T-helper 22 cell (primary cell): ENCODE measurements at regions not wholly inside any gene's neighbourhood (a gene's known extent, or its start where the extent isn't known, plus 50 kb on each side); places are given as distances from the start of the nearest gene placed in this dataset.

ENCODE experiments used
- DNase-seq: peaks from one replicate; pipeline ENCODE4 v3.0.0-alpha.2; 2020; ENCODE audit warnings: low read depth

DNA sequence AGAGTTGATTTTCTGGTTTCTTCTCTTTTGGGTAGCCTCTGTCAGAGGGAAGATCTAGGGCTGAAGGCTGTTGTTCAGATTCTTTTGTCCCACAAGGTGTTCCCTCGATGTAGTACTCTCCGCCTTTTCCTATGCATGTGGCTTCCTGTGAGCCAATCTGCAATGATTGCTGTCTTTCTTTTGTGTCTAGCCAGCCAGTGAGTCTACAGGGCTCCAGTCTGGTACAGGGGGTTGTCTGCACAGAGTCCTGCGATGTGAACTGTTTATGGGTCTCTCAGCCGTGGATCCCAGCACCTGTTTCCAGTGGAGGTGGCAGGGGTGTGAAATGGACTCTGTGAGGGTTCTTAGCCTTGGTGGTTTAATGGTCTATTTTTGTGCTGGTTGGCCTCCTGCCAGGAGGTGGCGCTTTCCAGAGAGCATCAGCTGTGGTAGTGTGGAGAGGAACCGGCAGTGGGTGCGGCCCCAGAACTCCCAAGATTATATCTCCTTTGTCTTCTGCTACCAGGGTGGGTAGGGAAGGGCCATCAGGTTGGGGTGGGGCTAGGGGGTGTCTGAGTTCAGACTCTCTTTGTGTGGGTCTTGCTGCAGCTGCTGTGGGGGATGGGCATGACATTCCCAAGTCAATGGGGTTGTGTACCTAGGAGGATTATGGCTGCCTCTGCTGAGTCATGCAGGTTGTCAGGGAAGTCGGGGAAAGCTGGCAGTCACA lies 81.3 kb upstream of the C21orf91 start:
- DNase-seq = no peak

GRCh38 chr21:17889171-17889570 lies 70.0 kb upstream of the C21orf91 start:
- no peak for DNase-seq

- no peak for DNase-seq
These were observed 50.0 kb upstream of the C21orf91 start for GRCh38 chr21:17869115-17869514.
